Suppressor macrophage treated with lipopolysaccharide for 1 hour (primary cell): ENCODE measurements at regions not wholly inside any gene's neighbourhood (a gene's known extent, or its start where the extent isn't known, plus 50 kb on each side); places are given as distances from the start of the nearest gene placed in this dataset.

ENCODE experiments used
- DNase-seq, 3 donors: peaks; one replicate each; pipeline ENCODE4 v3.0.0-alpha.2; 2020 to 2022

- DNase-seq: peak in 1 of 3 donors; percentile 8
These were observed 126.8 kb downstream of the ADRA2A start for GRCh38 chr10:111203615-111204014.

GRCh38 chr10:111204838-111205237, 128.0 kb downstream of the ADRA2A start:
- no peak for DNase-seq

- DNase-seq: no peak
These were observed 129.7 kb downstream of the ADRA2A start for GRCh38 chr10:111206521-111206920.

- DNase-seq: peak; percentile 30 to 33 (median 32)
These were observed 130.7 kb downstream of the ADRA2A start for GRCh38 chr10:111207500-111207899.

- no peak for DNase-seq
These were observed 132.1 kb downstream of the ADRA2A start for GRCh38 chr10:111208951-111209350.

- DNase-seq: no peak
These were observed 132.9 kb downstream of the ADRA2A start for GRCh38 chr10:111209692-111210091.

- no peak for DNase-seq
These were observed 134.4 kb downstream of the ADRA2A start for GRCh38 chr10:111211241-111211640.

GRCh38 chr10:111211706-111212105, 134.9 kb downstream of the ADRA2A start:
- no peak for DNase-seq

GRCh38 chr10:111221682-111222480, 145.1 kb downstream of the ADRA2A start:
- no peak for DNase-seq

GRCh38 chr10:111222961-111223360, 146.1 kb downstream of the ADRA2A start:
- DNase-seq: no peak

- no peak for DNase-seq
These were observed 154.9 kb downstream of the ADRA2A start for GRCh38 chr10:111231779-111232178.

- DNase-seq: no peak
These were observed 156.6 kb downstream of the ADRA2A start for GRCh38 chr10:111233439-111233838.

GRCh38 chr10:111234234-111234913, 157.5 kb downstream of the ADRA2A start:
- no peak for DNase-seq

- no peak for DNase-seq
These were observed 158.1 kb downstream of the ADRA2A start for GRCh38 chr10:111234914-111235302.

- DNase-seq: no peak
These were observed 163.5 kb downstream of the ADRA2A start for GRCh38 chr10:111240348-111240747.

GRCh38 chr10:111243126-111243525, 166.3 kb downstream of the ADRA2A start:
- DNase-seq: no peak

- no peak for DNase-seq
These were observed 169.3 kb downstream of the ADRA2A start for GRCh38 chr10:111246136-111246535.

- no peak for DNase-seq
These were observed 170.1 kb downstream of the ADRA2A start for GRCh38 chr10:111246814-111247452.

GRCh38 chr10:111247781-111248389, 171.1 kb downstream of the ADRA2A start:
- no peak for DNase-seq

GRCh38 chr10:111249925-111250324, 173.1 kb downstream of the ADRA2A start:
- no peak for DNase-seq

GRCh38 chr10:111261081-111261615, 184.3 kb downstream of the ADRA2A start:
- DNase-seq: no peak

GRCh38 chr10:111265341-111265740, 188.5 kb downstream of the ADRA2A start:
- DNase-seq: no peak

- no peak for DNase-seq
These were observed 189.3 kb downstream of the ADRA2A start for GRCh38 chr10:111266165-111266564.
